KG1 (cell line): ENCODE measurements at regions not wholly inside any gene's neighbourhood (a gene's known extent, or its start where the extent isn't known, plus 50 kb on each side); places are given as distances from the start of the nearest gene placed in this dataset.
"Not testable (repeated sequence)": the region's sequence is repeated elsewhere in the genome, so short reads cannot be mapped to it uniquely, and the experiment has no call there.

Experiments
- DNase-seq: peaks from one replicate; lab custom pipeline; 2025; lab: John Stamatoyannopoulos, UW

GRCh38 chr10:120749856-120750566 lies 101.2 kb upstream of the WDR11 start:
- DNase-seq: peak; percentile 46

DNA sequence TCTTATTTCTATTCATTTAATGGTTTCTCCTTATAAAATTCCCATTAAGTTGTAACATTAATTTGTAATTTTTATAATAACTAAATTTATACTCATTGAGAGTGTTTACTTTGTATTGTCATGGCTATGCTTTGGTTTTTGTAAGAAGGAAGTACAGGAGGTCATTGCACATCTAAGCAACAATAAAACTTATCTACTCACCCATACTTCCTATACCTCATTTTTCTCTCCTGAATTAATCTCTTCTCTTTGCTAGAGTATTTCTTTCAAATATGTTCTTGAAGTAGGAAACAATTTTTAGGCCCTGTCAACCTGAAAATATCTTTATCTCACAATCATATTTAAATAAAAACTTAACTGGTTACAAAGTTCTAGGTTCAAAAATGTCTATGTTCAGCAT lies 95.4 kb upstream of the WDR11 start:
- DNase-seq: no peak

DNA sequence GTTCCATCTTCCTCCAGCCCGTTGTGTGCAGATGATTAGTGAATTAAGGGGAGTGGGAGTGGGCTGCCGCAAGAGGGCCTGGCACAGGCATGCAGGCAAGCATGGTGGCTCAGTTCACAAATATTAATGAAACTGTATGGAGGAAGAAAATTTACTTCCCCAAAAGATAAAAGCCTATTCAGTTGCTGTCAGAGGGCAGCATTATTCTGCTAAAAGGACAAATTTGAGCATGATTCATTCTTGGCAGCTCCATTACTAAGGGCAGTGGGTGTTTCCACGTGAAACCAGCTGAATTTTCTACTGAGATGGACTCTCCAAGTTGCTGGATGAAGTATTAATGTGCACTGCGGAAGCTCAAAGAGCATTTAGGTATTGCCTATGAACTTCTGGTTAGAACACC lies 90.9 kb upstream of the WDR11 start:
- no peak for DNase-seq

GRCh38 chr10:120761951-120762350 lies 89.2 kb upstream of the WDR11 start:
- no peak for DNase-seq

- DNase-seq: no peak
Measured at GRCh38 chr10:120765226-120765803, 85.8 kb upstream of the WDR11 start.

- DNase-seq: no peak
Measured at GRCh38 chr10:120768227-120768626, 82.9 kb upstream of the WDR11 start.

- DNase-seq: no peak
Measured at GRCh38 chr10:120770496-120770895, 80.7 kb upstream of the WDR11 start.

- no peak for DNase-seq
Measured at GRCh38 chr10:120776442-120776841, 74.7 kb upstream of the WDR11 start.

- no peak for DNase-seq
Measured at GRCh38 chr10:120782336-120782735, 68.8 kb upstream of the WDR11 start.

- no peak for DNase-seq
Measured at GRCh38 chr10:120783098-120783497, 68.1 kb upstream of the WDR11 start.

GRCh38 chr10:120783867-120784266 lies 67.3 kb upstream of the WDR11 start:
- no peak for DNase-seq

DNA sequence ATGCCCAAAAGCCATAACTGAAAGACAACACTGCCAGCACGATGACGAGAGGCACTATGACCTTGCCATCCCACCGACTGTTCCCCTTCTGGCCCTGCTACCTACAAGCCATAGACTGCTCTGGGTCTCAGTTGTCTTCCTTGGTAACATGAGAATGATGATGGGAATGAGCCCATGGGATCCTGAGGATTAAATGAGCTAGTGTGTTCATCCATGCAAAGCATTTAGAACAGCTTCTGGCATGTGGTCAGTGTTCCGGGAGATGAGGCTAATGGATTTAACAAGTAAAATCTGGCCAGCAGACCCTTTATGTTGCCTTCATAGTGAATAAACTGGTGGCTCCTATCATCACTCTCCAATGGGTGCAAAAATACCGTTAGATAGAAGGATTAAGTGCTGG lies 62.4 kb upstream of the WDR11 start:
- DNase-seq: no peak

DNA sequence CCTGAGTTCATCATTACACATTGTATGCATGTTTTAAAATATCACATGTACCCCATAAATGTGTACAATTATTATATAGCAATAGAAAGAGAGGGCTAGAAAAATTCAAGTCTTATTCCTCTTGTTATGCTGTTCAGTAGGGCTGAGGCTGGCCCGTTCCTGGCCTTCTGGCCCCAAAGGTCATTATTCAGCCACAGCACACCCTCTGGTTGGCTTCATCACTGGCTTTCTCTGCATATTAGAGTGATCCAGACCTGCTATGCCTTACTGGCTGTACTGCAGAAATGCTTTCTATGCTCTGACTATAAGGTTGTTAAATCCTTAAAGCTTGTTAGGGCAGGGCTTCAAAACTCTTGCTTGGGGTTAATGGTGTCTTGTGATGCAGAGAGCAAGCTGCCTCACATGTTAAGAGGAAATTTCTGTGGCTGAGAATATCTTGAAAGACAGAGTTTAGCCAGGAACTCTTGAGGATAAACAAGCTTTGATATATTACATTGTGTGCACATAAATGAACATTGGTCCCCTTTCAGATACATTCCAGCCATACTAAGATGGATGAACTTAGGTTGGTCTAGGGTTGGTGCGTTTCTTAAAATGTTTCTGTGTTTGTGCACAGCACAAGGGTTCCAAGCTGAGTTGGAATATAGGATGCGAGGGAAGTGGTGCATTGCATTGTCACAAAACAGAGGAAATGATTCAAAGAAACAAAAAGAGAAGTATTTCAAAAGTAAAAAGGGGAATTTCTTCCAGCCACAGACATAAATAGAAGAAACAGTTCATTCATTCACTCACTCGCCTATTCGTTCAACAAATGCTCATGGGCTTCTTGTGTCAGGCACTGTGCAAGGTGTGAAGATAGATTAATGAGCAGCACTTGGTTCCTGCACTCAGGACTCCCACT lies 61.6 kb upstream of the WDR11 start:
- DNase-seq: peak; percentile 11

DNA sequence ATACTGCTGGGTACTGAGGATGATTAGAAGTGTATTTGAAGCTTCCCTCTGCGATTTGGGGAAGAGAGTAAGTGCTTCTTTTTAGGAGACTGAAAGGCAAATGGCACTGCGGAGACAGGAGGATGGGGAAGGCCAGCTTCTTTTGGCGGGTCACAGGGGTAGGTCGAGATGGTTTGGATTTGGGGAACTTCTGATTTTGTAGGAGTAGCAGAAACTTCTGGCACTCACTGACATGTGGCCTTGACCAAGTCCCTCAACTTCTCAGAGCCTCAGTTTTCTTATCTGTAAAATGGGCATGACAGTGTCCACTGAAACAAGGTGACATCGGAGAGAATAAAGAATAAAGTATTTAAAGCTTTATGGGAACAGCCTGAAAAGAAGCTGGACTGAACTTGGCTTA lies 59.8 kb upstream of the WDR11 start:
- DNase-seq: no peak

DNA sequence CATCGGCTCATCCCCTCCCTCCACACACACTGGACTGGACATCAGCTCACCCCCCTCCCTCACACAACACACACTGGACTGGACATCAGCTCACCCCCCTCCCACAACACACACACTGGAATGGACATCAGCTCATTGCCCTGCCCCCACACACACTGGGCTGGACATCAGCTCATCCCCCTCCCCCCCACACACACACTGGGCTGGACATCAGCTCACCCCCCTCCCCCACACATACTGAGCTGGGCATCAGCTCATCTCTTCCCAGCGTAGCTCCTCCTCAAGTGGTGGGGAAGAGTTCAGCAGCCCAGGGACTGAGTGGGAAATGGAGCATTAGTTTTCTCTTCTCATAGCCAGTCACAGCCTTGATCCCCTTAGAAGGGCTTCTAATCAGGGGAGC lies 58.1 kb upstream of the WDR11 start:
- no peak for DNase-seq

- DNase-seq: no peak
Measured at GRCh38 chr10:120794390-120794789, 56.8 kb upstream of the WDR11 start.

- not testable (repeated sequence) for DNase-seq
Measured at GRCh38 chr10:120798276-120798675, 52.9 kb upstream of the WDR11 start.

DNA sequence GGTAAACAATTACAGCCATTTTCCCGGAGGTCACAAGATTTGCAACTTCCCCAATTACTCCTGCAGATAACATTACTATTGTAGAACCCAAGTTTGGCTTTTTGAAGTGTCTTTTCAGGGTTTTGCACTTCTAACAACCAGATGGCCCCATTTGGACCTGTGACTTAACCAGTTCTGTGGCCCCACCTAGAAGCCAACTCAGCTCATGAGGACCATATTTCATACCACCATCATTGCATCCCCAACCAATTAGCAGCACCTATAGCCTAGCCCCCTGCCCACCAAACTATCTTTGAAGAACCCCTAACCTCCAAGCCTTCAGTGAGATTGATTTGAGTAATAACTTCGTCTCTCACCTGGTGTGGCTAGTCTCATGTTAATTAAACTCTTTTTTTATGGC lies 51.3 kb upstream of the WDR11 start:
- DNase-seq: no peak

DNA sequence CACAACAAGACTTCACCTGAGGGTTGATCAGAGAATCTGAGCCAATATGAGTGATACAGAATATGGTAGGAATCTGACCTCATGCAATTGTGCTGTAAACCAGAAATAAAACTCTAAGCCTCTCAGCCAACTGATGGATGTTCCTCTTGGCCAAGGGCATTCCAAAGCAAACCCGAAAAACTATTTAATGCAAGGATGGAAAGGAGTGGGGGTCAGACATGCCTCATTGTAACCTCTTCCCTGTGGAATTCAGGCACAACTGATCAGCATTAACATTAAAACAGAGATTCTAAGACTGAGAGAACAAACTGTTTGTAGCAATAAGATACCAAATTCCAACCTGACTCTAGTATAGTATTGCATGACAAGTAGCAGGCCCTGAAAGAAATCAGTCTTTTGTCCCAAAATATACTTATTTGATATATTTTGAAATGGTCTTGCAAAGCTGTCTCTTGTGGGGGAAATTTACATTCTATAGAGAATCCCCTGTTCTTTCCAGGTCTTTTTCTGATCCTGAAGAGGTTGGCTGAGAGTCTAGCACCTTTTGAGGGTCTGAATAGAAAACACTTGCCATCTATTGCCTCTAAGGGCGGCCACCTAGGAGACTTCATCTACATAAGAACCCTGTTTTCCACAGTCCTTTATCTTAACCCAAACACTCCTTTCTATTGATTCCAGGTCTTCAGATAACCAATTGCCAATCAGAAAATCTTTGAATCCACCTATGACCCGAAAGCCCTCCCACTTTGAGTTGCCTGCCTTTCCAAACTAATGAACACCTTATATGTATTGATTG lies 50.4 kb upstream of the WDR11 start:
- DNase-seq: no peak
